ENCODE measurements at regions not wholly inside any gene's neighbourhood (a gene's known extent, or its start where the extent isn't known, plus 50 kb on each side); places are given as distances from the start of the nearest gene placed in this dataset.

DNA sequence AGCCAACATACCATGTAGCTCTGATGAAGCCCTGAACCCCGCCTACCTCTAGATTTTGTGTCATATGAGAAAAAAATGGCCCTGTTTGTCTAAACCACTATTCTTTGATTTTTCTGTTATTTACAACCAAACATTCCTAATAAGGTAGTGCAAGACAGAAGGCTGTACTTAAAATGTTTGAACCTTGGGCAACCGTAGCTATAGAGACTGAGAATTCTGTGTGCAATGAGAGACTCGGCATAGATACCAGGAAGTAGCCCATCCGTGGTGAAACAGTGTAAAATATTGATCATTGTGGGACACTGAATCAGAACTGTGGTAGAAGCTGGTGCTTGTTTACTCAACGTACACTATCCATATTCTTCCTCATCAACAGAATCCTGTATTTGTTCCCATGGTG lies 86.5 kb upstream of the TMCC3 start:
- H3K9me3 ChIP-seq (ENCODE audit: control insufficient read depth, insufficient read depth, low read depth, low read length), result no peaks in the 10 kb centered on the region
- H3K4me1 ChIP-seq (ENCODE audit: control insufficient read depth, insufficient read depth, low read length), result no peaks in the 10 kb centered on the region
- no peaks in the 10 kb centered on the region for H3K36me3 ChIP-seq (ENCODE audit: control insufficient read depth, insufficient read depth, low read length)
- BruUV-seq (replicated peaks), result no TSS peak
- H3K27ac ChIP-seq (ENCODE audit: low read length), result no peak overlapping the region
- intact Hi-C loops (cut with micrococcal nuclease; ENCODE audit: unreplicated experiment), result no loop called here
- ATAC-seq (no peak), DNase-seq (ENCODE audit: low read depth, low spot score) (no peak)
- TF ChIP-seq TCF7L2 (IDR thresholded peaks at IDR 0.05; ENCODE audit: low read depth, low read length) (no peak), POLR2AphosphoS5 (IDR thresholded peaks at IDR 0.05; ENCODE audit: low read depth, low read length) (no peak), SIN3A (IDR thresholded peaks at IDR 0.05; ENCODE audit: borderline replicate concordance, insufficient read depth, low read depth, low read length) (no peak), REST (IDR thresholded peaks at IDR 0.05; ENCODE audit: insufficient read depth in 1 of 2, low read depth in 2 of 2, low read length in 1 of 2) (no peak)
- TF ChIP-seq, protein P1, sequence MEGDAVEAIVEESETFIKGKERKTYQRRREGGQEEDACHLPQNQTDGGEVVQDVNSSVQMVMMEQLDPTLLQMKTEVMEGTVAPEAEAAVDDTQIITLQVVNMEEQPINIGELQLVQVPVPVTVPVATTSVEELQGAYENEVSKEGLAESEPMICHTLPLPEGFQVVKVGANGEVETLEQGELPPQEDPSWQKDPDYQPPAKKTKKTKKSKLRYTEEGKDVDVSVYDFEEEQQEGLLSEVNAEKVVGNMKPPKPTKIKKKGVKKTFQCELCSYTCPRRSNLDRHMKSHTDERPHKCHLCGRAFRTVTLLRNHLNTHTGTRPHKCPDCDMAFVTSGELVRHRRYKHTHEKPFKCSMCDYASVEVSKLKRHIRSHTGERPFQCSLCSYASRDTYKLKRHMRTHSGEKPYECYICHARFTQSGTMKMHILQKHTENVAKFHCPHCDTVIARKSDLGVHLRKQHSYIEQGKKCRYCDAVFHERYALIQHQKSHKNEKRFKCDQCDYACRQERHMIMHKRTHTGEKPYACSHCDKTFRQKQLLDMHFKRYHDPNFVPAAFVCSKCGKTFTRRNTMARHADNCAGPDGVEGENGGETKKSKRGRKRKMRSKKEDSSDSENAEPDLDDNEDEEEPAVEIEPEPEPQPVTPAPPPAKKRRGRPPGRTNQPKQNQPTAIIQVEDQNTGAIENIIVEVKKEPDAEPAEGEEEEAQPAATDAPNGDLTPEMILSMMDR (IDR thresholded peaks at IDR 0.05), result no peak
- in situ Hi-C loops (cut with HindIII; ENCODE audit: low pct_unique_long_range_greater_than_20kb, low sequenced_read_pairs), result no loop called here
- ChIA-PET CTCF (no interaction called here), POLR2A (no interaction called here)
- no peak overlapping the region for H3K4me3 ChIP-seq (ENCODE audit: low read depth in 2 of 2, low read length in 2 of 2)
- peaks cover 20% of the 10 kb centered on the region for H3K27me3 ChIP-seq (ENCODE audit: control insufficient read depth, insufficient read depth, low read length)

DNA sequence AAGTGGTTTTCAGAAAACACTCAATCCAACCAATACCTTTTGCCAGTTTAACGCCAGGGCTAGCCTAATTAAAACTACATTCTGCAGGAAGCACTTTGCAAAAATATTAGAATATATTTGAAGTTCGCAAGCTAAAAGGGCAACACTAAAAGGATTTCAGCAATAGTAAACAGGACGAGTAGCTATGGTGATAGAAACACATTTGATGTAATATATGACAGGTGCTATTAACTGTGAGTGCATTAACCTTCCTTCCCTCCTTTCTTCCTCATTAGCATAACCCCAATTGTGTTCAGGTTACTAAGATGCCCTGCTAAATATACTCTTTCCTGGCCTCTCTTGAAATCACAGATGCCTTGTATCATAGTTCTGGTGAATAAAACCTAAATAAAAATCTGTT lies 85.6 kb upstream of the TMCC3 start:
- POLR2A ChIA-PET, result no interaction called here
- no peaks in the 10 kb centered on the region for H3K4me1 ChIP-seq (ENCODE audit: control insufficient read depth, insufficient read depth, low read length)
- DNase-seq (ENCODE audit: low read depth, low spot score), result no peak
- no peak overlapping the region for H3K4me3 ChIP-seq (ENCODE audit: low read depth in 2 of 2, low read length in 2 of 2)
- BruUV-seq (replicated peaks), result no TSS peak
- in situ Hi-C loops (cut with HindIII; ENCODE audit: low pct_unique_long_range_greater_than_20kb, low sequenced_read_pairs), result no loop called here
- no peaks in the 10 kb centered on the region for H3K36me3 ChIP-seq (ENCODE audit: control insufficient read depth, insufficient read depth, low read length)
- no peak overlapping the region for H3K27ac ChIP-seq (ENCODE audit: low read length)
- H3K27me3 ChIP-seq (ENCODE audit: control insufficient read depth, insufficient read depth, low read length), result peaks cover 17% of the 10 kb centered on the region
- CTCF ChIA-PET, result no interaction called here
- H3K9me3 ChIP-seq (ENCODE audit: control insufficient read depth, insufficient read depth, low read depth, low read length), result no peaks in the 10 kb centered on the region
- no peak for ATAC-seq
- TF ChIP-seq SIN3A (IDR thresholded peaks at IDR 0.05; ENCODE audit: borderline replicate concordance, insufficient read depth, low read depth, low read length), result no peak
- TF ChIP-seq, protein P1 (IDR thresholded peaks at IDR 0.05), result no peak
- no peak for TF ChIP-seq TCF7L2 (IDR thresholded peaks at IDR 0.05; ENCODE audit: low read depth, low read length)
- no peak for TF ChIP-seq POLR2AphosphoS5 (IDR thresholded peaks at IDR 0.05; ENCODE audit: low read depth, low read length)
- no peak for TF ChIP-seq REST (IDR thresholded peaks at IDR 0.05; ENCODE audit: insufficient read depth in 1 of 2, low read depth in 2 of 2, low read length in 1 of 2)
- intact Hi-C loops (cut with micrococcal nuclease; ENCODE audit: unreplicated experiment), result no loop called here

Data from Panc1 (cell line).